ENCODE measurements at regions not wholly inside any gene's neighbourhood (a gene's known extent, or its start where the extent isn't known, plus 50 kb on each side); places are given as distances from the start of the nearest gene placed in this dataset.

DNA sequence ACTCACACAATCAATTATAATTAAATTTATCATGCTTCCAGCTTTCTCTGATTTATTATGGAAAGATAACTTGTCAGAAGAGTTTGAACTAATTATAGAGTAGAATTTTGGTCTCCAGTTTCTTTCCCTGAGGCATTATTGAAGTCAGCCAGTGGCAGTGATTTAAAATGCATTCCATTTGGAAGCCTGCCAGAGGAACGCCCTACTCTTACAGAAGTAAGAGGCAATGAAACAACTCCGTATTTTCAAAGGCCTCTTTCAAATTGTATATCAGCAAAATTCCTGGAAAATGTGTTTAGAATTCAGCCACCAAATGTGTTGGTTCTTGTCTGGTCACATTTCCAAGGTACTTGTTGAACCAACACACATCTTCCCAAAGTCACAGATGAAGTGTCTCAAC, 640.9 kb downstream of the SEMA5A start:
- TF ChIP-seq, protein P1, sequence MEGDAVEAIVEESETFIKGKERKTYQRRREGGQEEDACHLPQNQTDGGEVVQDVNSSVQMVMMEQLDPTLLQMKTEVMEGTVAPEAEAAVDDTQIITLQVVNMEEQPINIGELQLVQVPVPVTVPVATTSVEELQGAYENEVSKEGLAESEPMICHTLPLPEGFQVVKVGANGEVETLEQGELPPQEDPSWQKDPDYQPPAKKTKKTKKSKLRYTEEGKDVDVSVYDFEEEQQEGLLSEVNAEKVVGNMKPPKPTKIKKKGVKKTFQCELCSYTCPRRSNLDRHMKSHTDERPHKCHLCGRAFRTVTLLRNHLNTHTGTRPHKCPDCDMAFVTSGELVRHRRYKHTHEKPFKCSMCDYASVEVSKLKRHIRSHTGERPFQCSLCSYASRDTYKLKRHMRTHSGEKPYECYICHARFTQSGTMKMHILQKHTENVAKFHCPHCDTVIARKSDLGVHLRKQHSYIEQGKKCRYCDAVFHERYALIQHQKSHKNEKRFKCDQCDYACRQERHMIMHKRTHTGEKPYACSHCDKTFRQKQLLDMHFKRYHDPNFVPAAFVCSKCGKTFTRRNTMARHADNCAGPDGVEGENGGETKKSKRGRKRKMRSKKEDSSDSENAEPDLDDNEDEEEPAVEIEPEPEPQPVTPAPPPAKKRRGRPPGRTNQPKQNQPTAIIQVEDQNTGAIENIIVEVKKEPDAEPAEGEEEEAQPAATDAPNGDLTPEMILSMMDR (conservative IDR thresholded peaks at IDR 0.05 in 1 of 2, IDR thresholded peaks at IDR 0.05 in 1 of 2; ENCODE audit: extremely low read depth in 1 of 2, insufficient read depth in 1 of 2, low read depth in 1 of 2, low read length in 2 of 2): no peak
- no peak for TF ChIP-seq EZH2 (IDR thresholded peaks at IDR 0.05; ENCODE audit: borderline replicate concordance, low read length)
